Islet of Langerhans (tissue), 1 donor: ENCODE measurements at regions not wholly inside any gene's neighbourhood (a gene's known extent, or its start where the extent isn't known, plus 50 kb on each side); places are given as distances from the start of the nearest gene placed in this dataset.
A peak's percentile ranks its signal among the peaks of the same experiment; 100 is the strongest.

Source experiments
- FAIRE-seq: peaks from one replicate; lab custom pipeline; 2011; peaks lifted over from hg19 to GRCh38; lab: Jason Lieb, UNC

GRCh38 chr14:100467939-100468338 lies 119.3 kb downstream of the BEGAIN start:
- FAIRE-seq = no peak

- no peak for FAIRE-seq
Measured at GRCh38 chr14:100468557-100468956, 118.7 kb downstream of the BEGAIN start.

GRCh38 chr14:100469632-100470522 lies 117.3 kb downstream of the BEGAIN start:
- FAIRE-seq = no peak

- FAIRE-seq = no peak
Measured at GRCh38 chr14:100470523-100470897, 116.7 kb downstream of the BEGAIN start.

- FAIRE-seq = peak; percentile 96
Measured at GRCh38 chr14:100471441-100472093, 115.7 kb downstream of the BEGAIN start.

GRCh38 chr14:100472094-100472455 lies 115.1 kb downstream of the BEGAIN start:
- no peak for FAIRE-seq

GRCh38 chr14:100472491-100472890 lies 114.7 kb downstream of the BEGAIN start:
- no peak for FAIRE-seq

- no peak for FAIRE-seq
Measured at GRCh38 chr14:100473249-100473648, 114.0 kb downstream of the BEGAIN start.

- FAIRE-seq = no peak
Measured at GRCh38 chr14:100474196-100474595, 113.0 kb downstream of the BEGAIN start.

GRCh38 chr14:100475268-100475667 lies 111.9 kb downstream of the BEGAIN start:
- no peak for FAIRE-seq

- FAIRE-seq = peak; percentile 99
Measured at GRCh38 chr14:100476012-100476822, 111.0 kb downstream of the BEGAIN start.

GRCh38 chr14:100484531-100485267 lies 102.5 kb downstream of the BEGAIN start:
- FAIRE-seq = no peak

- peak; percentile 88 for FAIRE-seq
Measured at GRCh38 chr14:100486025-100486828, 101.0 kb downstream of the BEGAIN start.
